Transverse colon (tissue), 4 donors: ENCODE measurements at regions not wholly inside any gene's neighbourhood (a gene's known extent, or its start where the extent isn't known, plus 50 kb on each side); places are given as distances from the start of the nearest gene placed in this dataset.

Source experiments
- DNase-seq: peaks from one replicate; pipeline ENCODE4 v3.0.0-alpha.2; 2019
- H3K27ac ChIP-seq, 4 donors: fragments of 200-600 bp; sonication (generic); 2 replicates each; pipeline ENCODE4 v1.5.1; 2016 to 2018; ENCODE audit warnings: inconsistent platforms in 4 of 4
- H3K27me3 ChIP-seq: fragments of 200-600 bp; sonication (generic); 2 replicates; pipeline ENCODE4 v1.5.1; 2017; ENCODE audit warnings: inconsistent platforms
- H3K36me3 ChIP-seq, 4 donors: fragments of 200-600 bp; sonication (generic); 2 replicates each; pipeline ENCODE4 v1.5.1; 2017 to 2019; ENCODE audit warnings: inconsistent platforms in 4 of 4
- H3K4me1 ChIP-seq, 4 donors: fragments of 200-600 bp; sonication (generic); 2 replicates each; pipeline ENCODE4 v1.5.1; 2017 to 2020; ENCODE audit warnings: inconsistent platforms in 4 of 4
- H3K4me3 ChIP-seq, 4 donors: fragments of 200-600 bp; sonication (generic); 1 replicate in 1 of 4; 2 replicates in 3 of 4; pipeline versions ENCODE4 v1.5.1 to v1.6.1; 2017 to 2019; ENCODE audit warnings: inconsistent platforms in 4 of 4
- H3K9me3 ChIP-seq, 2 donors: fragments of 200-600 bp; sonication (generic); 2 replicates each; pipeline ENCODE4 v1.5.1; 2017 to 2019; ENCODE audit warnings: inconsistent platforms in 2 of 2
- EP300 ChIP-seq: sonication (generic); formaldehyde crosslinking; IDR thresholded peaks from one replicate; pipeline ENCODE4 v1.6.1; 2017; ENCODE audit warnings: antibody characterized with exemption, low read depth
- POLR2A ChIP-seq: fragments of 450-650 bp; IDR thresholded peaks from one replicate; pipeline ENCODE4 v1.6.1; 2016; ENCODE audit warnings: antibody characterized with exemption, mild to moderate bottlenecking, moderate library complexity
- POLR2AphosphoS5 ChIP-seq, 3 donors: sonication (generic); formaldehyde crosslinking; IDR thresholded peaks; one replicate each; pipeline ENCODE4 v1.6.1; 2016; ENCODE audit warnings: antibody characterized with exemption in 3 of 3
- WGBS, 2 donors: methylation state at CpG; one replicate each; pipeline ENCODE4 v1.1.5; 2018; ENCODE audit warnings: low coverage in 1 of 2; 5-methylcytosine and 5-hydroxymethylcytosine counted together
- in situ Hi-C, 4 donors: fragments of 200-750 bp; cut with MboI; loops; one replicate each; pipeline versions ENCODE4 v1.15.0 to v1.15.1; 2017; ENCODE audit warnings: low sequenced_read_pairs in 3 of 4, low pct_ligation_motif_present in 1 of 4, low pct_unique_long_range_greater_than_20kb in 1 of 4
- intact Hi-C: fragments of 100-400 bp; cut with DNase I; formaldehyde crosslinking; loops from one replicate; pipeline ENCODE4 v1.15.1; 2023; ENCODE audit warnings: low total_unique reads
- TF ChIP-seq, protein P1 (sequence below), 5 experiments: fragments of 200-600 bp in 3 of 5; fragments of 450-650 bp in 2 of 5; sonication (generic) in 3 of 5; IDR thresholded peaks; 1 replicate in 2 of 5; 2 replicates in 3 of 5; pipeline ENCODE4 v1.5.1; 2016 to 2017; ENCODE audit warnings: antibody characterized with exemption in 5 of 5, inconsistent platforms in 3 of 5, mild to moderate bottlenecking in 2 of 5, moderate library complexity in 1 of 5

DNA sequence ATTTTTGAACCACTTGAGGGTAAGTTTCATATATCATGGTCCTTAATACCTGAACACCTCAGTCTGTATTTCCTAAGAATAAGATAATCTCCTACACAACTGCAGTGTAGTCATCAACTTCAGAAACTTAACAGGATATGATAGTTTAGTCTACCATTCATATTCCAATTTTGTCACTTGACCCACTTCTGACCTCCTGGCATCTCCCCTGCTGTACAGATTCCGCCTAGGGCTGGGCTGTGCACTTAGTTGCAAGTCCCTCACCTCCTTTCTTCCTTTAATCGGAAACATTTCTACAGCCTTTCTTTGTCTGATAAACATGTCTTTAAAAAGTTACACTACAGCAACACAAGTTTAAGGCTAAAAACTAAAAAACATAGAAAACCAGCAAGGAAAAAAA is 218.4 kb upstream of the SLCO3A1 start:
- in situ Hi-C loops = no loop called here
- H3K4me3 ChIP-seq = no peak overlapping the region
- intact Hi-C loops = no loop called here
- no peaks in the 10 kb centered on the region for H3K4me1 ChIP-seq
- no peak for TF ChIP-seq POLR2A
- TF ChIP-seq, protein P1, sequence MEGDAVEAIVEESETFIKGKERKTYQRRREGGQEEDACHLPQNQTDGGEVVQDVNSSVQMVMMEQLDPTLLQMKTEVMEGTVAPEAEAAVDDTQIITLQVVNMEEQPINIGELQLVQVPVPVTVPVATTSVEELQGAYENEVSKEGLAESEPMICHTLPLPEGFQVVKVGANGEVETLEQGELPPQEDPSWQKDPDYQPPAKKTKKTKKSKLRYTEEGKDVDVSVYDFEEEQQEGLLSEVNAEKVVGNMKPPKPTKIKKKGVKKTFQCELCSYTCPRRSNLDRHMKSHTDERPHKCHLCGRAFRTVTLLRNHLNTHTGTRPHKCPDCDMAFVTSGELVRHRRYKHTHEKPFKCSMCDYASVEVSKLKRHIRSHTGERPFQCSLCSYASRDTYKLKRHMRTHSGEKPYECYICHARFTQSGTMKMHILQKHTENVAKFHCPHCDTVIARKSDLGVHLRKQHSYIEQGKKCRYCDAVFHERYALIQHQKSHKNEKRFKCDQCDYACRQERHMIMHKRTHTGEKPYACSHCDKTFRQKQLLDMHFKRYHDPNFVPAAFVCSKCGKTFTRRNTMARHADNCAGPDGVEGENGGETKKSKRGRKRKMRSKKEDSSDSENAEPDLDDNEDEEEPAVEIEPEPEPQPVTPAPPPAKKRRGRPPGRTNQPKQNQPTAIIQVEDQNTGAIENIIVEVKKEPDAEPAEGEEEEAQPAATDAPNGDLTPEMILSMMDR (IDR thresholded peaks at IDR 0.05) = no peak
- no peak for TF ChIP-seq EP300
- no peak for TF ChIP-seq POLR2AphosphoS5 (IDR thresholded peaks at IDR 0.05)
- no peak overlapping the region for H3K27ac ChIP-seq
- no peak for DNase-seq
- H3K9me3 ChIP-seq = no peaks in the 10 kb centered on the region
- WGBS, 2 donors = 68 to 79% methylated on average over 2 of the region's 2 CpGs
- no peaks in the 10 kb centered on the region for H3K36me3 ChIP-seq
- H3K27me3 ChIP-seq = no peaks in the 10 kb centered on the region

DNA sequence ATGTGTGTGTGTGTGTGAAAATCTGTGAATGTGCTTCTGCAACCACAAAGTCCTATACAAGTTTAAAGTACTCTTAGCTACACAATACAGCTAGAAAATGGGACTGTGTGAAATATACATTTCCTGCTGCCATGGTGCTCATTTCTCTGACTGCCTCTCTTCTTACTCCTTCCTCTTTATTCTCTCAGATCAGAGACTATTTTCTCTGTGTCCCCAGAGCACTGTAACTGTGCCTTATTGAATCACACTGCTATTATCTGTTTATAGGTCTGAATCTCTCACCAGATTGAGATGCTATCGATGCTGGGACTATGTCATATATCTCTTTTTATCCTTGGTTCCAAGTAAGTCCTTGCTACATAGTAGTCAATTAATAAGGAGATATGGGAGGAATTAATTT is 217.9 kb upstream of the SLCO3A1 start:
- Histone ChIP-seq H3K27ac (no peak overlapping the region), H3K36me3 (no peaks in the 10 kb centered on the region), H3K4me1 (no peaks in the 10 kb centered on the region), H3K4me3 (no peak overlapping the region), H3K9me3 (no peaks in the 10 kb centered on the region), H3K27me3 (no peaks in the 10 kb centered on the region)
- intact Hi-C loops = no loop called here
- TF ChIP-seq EP300 = no peak
- no peak for DNase-seq
- in situ Hi-C loops = no loop called here
- 80 to 88% methylated on average over 1 of the region's 1 CpG for WGBS, 2 donors

DNA sequence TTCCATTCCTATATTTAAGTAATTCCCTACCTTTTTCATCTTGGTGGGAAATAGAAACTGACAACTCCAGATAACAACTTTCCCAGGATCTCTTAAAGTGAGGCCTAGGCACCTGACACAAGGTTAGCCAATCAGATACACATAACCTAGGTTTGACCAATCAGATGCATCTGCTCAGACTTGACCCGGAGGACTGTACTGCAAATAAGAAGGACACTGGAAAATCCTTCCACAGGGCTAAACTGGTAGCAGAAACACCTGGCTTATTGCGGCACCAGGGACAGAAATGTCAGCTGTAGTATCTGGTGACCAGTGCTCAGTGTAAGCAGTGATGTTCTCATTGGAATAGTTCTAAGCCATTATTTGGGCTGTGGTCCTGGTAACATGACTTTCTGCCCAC is 204.5 kb upstream of the SLCO3A1 start:
- DNase-seq = no peak
- H3K4me3 ChIP-seq = no peak overlapping the region
- no peaks in the 10 kb centered on the region for H3K9me3 ChIP-seq
- in situ Hi-C loops (no loop called here), intact Hi-C loops (no loop called here)
- TF ChIP-seq POLR2AphosphoS5 (IDR thresholded peaks at IDR 0.05) (no peak), EP300 (no peak), POLR2A (no peak)
- TF ChIP-seq, protein P1 (IDR thresholded peaks at IDR 0.05) = no peak
- H3K4me1 ChIP-seq = peaks cover 0 to 4% (median 0%) of the 10 kb centered on the region in 4 donors
- H3K27me3 ChIP-seq = peaks cover 5% of the 10 kb centered on the region
- H3K36me3 ChIP-seq = no peaks in the 10 kb centered on the region
- no peak overlapping the region for H3K27ac ChIP-seq
- WGBS, 2 donors = 86% methylated on average over 2 of the region's 2 CpGs; no CpG with 5 or more reads in 1 of the 2 donors

DNA sequence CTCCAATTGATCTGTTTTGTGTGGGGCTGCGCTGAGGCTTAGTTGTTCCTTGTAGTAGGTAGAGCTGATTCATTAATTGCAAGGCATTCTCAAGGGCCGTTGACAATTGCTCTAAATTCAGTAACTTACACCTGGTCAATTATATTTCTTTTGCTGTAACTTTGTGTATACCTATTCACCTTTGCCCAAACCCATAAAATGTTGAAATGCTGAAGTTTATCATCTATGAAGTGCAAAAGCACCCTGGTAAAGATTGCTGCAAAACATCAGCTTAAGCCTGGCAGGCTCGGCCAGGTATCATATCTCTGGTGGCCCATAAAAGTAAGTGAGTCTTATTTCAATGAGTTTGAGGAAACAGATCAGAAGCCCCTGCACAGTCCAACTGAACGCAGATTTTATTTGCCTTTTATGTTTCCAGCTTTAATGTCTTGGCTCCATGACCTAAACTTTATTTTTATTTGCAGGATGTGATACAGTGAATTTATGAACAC is 203.6 kb upstream of the SLCO3A1 start:
- H3K27me3 ChIP-seq = peaks cover 9% of the 10 kb centered on the region
- H3K27ac ChIP-seq = no peak overlapping the region

More for the DNA sequence above, 203.6 kb upstream of the SLCO3A1 start:
- DNase-seq = peak; percentile 24
- intact Hi-C loops (no loop called here), in situ Hi-C loops (no loop called here)
- no peaks in the 10 kb centered on the region for H3K9me3 ChIP-seq
- TF ChIP-seq POLR2AphosphoS5 (IDR thresholded peaks at IDR 0.05) (no peak), POLR2A (no peak), EP300 (no peak)
- TF ChIP-seq, protein P1 (IDR thresholded peaks at IDR 0.05) = no peak
- 26 to 45% methylated on average over 4 of the region's 4 CpGs for WGBS, 2 donors
- no peaks in the 10 kb centered on the region for H3K36me3 ChIP-seq
- H3K4me3 ChIP-seq = no peak overlapping the region
- peaks cover 0 to 4% (median 0%) of the 10 kb centered on the region in 4 donors for H3K4me1 ChIP-seq
